HEK293T (cell line): ENCODE measurements at regions not wholly inside any gene's neighbourhood (a gene's known extent, or its start where the extent isn't known, plus 50 kb on each side); places are given as distances from the start of the nearest gene placed in this dataset.

Source experiments
- BHLHE40 ChIP-seq: fragments of 450-650 bp; IDR thresholded peaks from 2 replicates; pipeline ENCODE4 v1.6.1; 2016; ENCODE audit warnings: mild to moderate bottlenecking, moderate library complexity, borderline replicate concordance
- FOXK2 ChIP-seq: fragments of 450-650 bp; IDR thresholded peaks from 2 replicates; pipeline ENCODE4 v1.6.1; 2016; ENCODE audit warnings: mild to moderate bottlenecking
- SP1 ChIP-seq: fragments of 450-650 bp; IDR thresholded peaks from 2 replicates; pipeline ENCODE4 v1.6.1; 2017
- SUZ12 ChIP-seq: fragments of 450-650 bp; IDR thresholded peaks from 2 replicates; pipeline ENCODE4 v1.6.1; 2016; ENCODE audit warnings: mild to moderate bottlenecking

DNA sequence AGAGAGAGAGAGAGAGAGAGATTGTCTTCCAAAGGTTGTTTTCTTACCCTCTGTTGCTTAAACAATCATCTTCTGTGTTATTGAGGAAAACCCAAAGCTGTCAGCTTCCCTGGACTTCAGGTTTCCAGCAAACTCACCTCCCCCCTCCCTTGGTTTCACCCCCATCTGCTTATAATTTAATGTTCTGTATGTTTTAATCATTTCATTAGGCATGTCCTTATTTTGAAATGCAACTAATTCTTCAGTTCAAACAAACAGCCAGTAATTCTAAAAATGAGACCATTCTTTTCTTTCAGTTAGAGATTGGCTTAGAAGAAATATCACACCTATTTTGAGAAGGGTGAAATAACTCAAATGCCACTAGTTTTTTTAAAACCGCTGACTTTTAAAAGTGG, 102.9 kb downstream of the FAM204A start:
- no peak for TF ChIP-seq SUZ12
- no peak for TF ChIP-seq BHLHE40
- TF ChIP-seq SP1, result no peak
- TF ChIP-seq FOXK2, result no peak
